Stimulated activated naive CD8-positive, alpha-beta T cell treated with anti-CD3 and anti-CD28 coated beads, Interleukin-15, Interleukin-2, amounts not matched to agents 100 U/mL and 50 U/mL, for 24 hours (primary cell): ENCODE measurements at regions not wholly inside any gene's neighbourhood (a gene's known extent, or its start where the extent isn't known, plus 50 kb on each side); places are given as distances from the start of the nearest gene placed in this dataset.
"Not testable (repeated sequence)": the region's sequence is repeated elsewhere in the genome, so short reads cannot be mapped to it uniquely, and the experiment has no call there.

ENCODE experiments used
- ATAC-seq: fragments of 150-1000 bp; cut with Tn5 transposase; one replicate; pipeline ENCODE4 v1.10.0; 2021
- DNase-seq: peaks from one replicate; pipeline ENCODE4 v3.0.0; 2021

DNA sequence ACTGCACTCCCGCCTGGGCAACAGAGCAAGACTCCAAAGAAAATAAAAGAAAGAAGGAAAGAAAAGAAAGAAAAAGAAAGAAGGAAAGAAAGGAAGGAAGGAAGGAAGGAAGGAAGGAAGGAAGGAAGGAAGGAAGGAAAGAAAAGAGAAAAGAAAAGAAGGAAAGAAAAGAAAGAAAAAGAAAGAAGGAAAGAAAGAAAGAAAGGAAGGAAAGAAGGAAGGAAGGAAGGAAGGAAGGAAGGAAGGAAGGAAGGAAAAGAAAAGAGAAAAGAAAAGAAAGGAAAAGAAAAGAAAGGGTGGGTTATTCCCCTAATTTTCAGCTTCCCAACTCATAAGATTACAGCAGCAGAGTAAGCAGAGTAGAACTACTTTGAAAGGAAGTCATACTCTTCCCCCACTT is 64.4 kb downstream of the TMEM200C start:
- DNase-seq, ATAC-seq: not testable (repeated sequence)

GRCh38 chr18:5828913-5829312 is 66.4 kb downstream of the TMEM200C start:
- no peak for ATAC-seq
- no peak for DNase-seq

GRCh38 chr18:5825663-5826062 is 69.7 kb downstream of the TMEM200C start:
- DNase-seq: no peak
- ATAC-seq: no peak

- ATAC-seq (no peak), DNase-seq (no peak)
These were observed 70.8 kb downstream of the TMEM200C start for GRCh38 chr18:5824370-5824984.

- no peak for DNase-seq
These were observed 77.5 kb downstream of the TMEM200C start for GRCh38 chr18:5817816-5818215.

DNA sequence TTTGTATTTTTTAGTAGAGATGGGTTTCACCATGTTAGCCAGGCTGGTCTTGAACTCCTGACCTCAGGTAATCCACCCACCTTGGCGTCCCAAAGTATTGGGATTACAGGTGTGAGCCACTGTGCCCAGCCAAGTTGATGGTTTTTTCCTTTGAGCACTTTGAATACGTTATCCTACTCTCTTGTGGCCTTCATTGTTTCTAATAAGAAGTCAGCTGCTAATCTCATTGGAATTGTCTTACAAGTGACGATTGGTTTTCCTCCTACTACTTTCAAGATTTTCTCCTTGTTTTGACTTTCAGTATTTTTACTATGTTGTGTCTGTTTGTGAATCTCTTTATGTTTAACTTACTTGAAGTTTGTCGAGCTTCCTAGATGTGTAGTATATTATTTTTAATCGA is 88.5 kb downstream of the TMEM200C start:
- ATAC-seq: no peak
- no peak for DNase-seq

More at GRCh38 chr18:5817816-5818215, 77.5 kb downstream of the TMEM200C start:
- ATAC-seq: no peak

- DNase-seq (no peak), ATAC-seq (no peak)
These were observed 107.4 kb downstream of the TMEM200C start for GRCh38 chr18:5787936-5788335.

DNA sequence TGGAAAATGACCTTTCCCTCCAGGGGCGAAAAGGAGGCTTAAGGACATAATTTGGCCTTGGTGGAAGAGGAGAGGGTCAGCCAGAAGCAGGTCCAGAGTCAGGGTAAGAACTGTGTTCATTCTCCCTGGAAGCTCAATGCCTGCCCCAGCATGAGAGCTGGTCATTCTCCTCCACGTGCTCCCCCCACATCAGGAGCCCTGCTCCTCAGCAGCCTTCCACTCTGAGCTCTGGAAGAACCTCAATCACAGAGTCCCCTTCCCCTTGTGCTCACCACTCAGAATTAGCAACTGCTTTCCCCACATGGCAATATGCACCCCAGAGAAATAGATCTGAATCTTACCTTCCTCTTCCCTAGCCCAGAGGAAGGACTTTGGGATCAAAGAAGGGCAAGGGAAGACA is 115.4 kb downstream of the TMEM200C start:
- DNase-seq: no peak
- no peak for ATAC-seq

DNA sequence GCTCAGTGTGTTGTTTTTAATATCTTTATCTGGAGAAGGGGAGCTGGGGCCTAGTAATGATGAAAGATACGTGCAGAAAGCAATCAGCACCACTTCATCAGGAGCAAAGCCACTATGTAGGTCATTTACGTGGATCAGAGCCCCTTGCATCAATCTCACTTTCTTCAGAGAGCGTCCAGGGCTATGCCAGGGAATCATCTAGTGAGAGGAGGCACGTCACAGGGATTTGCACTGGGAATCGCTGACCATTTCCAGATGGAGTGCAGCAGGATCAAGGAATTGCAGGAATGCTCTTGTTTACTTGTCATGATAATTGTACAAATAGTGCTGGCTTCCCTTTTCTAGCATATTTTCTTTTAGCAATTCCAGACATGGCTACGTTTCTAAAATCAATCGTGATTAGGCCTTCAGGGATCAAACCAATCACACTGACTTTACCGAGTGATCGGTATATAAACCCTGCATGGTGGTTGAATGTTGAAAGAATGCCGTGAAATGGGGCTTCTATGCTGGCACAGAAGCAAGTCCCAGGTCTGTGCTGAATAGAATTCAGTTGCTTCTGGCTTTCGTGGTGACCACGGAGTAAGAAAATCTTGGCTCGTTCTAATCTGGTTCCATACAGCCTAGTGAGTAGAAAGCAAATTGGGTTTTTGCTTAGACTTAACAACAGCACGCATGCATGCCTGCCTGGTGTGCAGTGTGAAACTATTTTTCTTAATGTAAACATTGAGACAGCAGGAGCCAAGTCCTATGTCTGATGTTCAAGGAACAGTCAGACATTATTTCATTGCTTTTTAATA is 122.8 kb downstream of the TMEM200C start:
- DNase-seq (no peak), ATAC-seq (no peak)

DNA sequence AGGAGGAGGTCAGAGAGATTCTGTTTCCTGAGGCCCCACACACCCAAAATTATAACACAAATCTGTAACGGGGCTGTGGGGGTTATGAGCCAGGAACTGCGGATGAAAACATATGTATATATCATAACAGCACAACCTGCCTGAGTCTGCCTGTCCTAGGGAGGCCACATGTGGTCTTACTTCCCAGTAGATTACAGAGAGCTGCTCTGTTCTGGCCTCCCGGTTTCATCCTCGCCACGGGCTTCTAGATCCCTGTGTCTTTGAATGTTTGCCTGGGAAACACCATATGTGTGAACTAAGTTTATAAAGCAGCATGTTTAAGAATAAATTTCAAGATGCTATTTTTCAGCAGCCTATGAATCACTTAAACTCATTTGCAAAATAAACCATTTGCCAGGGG is 124.0 kb downstream of the TMEM200C start:
- ATAC-seq: no peak
- DNase-seq: no peak

- ATAC-seq: no peak
- DNase-seq: no peak
These were observed 125.1 kb downstream of the TMEM200C start for GRCh38 chr18:5770176-5770575.

GRCh38 chr18:5768454-5768853 is 126.9 kb downstream of the TMEM200C start:
- no peak for ATAC-seq

GRCh38 chr18:5759194-5759593 is 136.1 kb downstream of the TMEM200C start:
- DNase-seq (no peak), ATAC-seq (no peak)

More at GRCh38 chr18:5768454-5768853, 126.9 kb downstream of the TMEM200C start:
- no peak for DNase-seq

DNA sequence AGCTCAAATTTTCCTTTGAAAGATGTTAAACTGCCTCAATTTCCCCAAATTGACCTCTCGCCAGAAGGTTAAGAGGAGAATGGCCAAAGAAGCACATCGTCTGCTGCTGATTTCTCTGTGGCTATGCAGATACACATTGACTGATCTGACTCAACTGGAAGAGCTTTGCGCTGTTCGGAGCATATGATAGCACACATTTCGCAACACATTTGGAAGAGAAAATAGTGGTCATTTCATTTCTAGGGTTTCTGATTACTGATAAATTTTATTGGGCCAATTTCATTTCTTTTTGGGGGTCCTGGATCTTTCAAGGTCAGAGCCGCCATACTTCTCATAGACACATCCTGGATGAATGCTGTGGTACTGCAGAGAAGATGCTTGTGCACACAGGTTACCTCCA is 138.5 kb downstream of the TMEM200C start:
- ATAC-seq (no peak), DNase-seq (no peak)

DNA sequence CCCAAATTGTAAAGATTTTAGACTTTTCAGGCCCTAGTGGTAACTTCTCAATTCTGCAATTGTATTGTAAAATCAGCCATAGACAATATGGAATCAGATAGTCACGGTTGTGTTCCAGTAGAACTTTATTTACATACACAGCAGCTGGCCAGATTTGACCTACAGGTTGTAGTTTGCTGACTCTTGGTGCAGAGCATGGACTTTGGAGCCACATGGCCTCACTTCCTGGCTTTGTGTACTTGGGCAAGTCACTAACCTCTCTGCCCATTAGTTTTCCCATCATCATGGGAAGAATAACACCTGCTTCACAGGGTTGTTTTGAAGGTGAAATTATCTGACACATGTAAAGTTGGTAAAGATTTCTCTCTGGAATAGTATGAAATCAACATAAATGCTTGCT is 147.6 kb downstream of the TMEM200C start:
- DNase-seq: no peak

DNA sequence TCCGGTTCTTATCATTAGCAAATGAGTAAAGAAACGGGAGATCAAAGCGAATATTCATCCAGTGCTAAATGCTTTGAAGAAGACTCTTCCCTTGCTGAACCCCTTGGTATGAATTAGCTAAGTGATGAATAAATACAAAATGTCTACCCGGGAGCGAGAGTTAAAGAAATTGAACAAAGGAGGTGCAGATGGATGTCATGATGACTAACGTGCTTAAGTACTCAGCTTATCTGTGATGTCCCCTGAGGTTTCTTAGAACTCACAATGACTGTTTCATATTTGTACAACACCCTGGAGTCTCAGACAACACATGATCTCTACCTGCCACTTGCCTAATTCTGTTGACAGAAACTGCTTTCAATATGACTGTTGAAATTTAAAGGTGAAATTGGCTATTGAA is 148.5 kb downstream of the TMEM200C start:
- ATAC-seq: no peak
- DNase-seq: no peak

More for the DNA sequence above, 147.6 kb downstream of the TMEM200C start:
- no peak for ATAC-seq

GRCh38 chr18:5744659-5745058 is 150.7 kb downstream of the TMEM200C start:
- no peak for ATAC-seq
- no peak for DNase-seq

DNA sequence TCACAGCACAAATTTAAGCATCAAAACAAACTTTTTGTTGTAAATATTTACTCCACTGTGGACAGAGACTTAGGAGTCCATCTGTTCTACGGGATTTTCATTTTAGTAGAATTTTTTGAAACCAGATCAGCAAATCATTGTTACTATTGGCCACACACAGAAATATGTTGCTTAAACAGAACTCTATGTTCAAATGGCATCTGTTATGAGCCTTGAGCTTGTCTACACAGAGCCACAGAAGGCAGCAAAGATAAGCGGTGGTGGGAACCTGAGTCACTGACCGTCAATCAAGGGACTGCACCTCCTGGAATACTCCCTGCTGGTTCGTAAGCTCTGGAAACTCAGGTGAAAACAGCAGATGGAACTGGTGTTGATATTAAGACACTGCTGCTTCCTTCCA is 156.8 kb downstream of the TMEM200C start:
- no peak for DNase-seq

GRCh38 chr18:5732318-5732717 is 163.0 kb downstream of the TMEM200C start:
- no peak for DNase-seq
- ATAC-seq: no peak

More for the DNA sequence above, 156.8 kb downstream of the TMEM200C start:
- ATAC-seq: no peak

- no peak for ATAC-seq
- DNase-seq: no peak
These were observed 165.2 kb downstream of the TMEM200C start for GRCh38 chr18:5729983-5730699.

- ATAC-seq (no peak), DNase-seq (no peak)
These were observed 166.8 kb downstream of the TMEM200C start for GRCh38 chr18:5728531-5728930.

GRCh38 chr18:5726011-5726410 is 169.3 kb downstream of the TMEM200C start:
- ATAC-seq: no peak

DNA sequence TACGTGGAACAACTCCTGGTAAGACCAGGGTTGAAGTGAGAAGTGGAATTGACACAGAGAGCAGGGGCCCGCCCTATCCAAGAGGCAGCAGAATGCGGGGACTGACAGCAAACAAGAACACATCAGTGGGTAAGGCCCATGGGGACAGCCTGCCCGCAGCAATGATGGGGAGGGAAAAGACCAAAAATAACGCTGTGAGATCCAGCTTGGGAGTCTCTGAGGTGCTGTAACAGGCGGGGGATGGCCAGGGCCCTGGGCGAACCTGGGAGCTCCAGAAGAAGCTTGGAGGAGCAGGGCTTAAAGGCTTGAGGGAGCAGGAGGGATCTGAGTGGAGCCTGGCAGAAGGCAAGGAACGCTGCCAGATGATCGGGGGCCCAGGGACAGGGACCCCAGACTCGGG is 173.4 kb downstream of the TMEM200C start:
- ATAC-seq (no peak), DNase-seq (no peak)

More at GRCh38 chr18:5726011-5726410, 169.3 kb downstream of the TMEM200C start:
- no peak for DNase-seq
